MM.1S (cell line): ENCODE measurements at regions not wholly inside any gene's neighbourhood (a gene's known extent, or its start where the extent isn't known, plus 50 kb on each side); places are given as distances from the start of the nearest gene placed in this dataset.

ENCODE experiments used
- EZH2phosphoT487 ChIP-seq: fragments of 300-600 bp; sonication (generic); IDR thresholded peaks from 2 replicates; pipeline ENCODE4 v1.6.1; 2018; ENCODE audit warnings: antibody characterized with exemption, low read length
- TF ChIP-seq, protein P1 (sequence below): fragments of 300-600 bp; sonication (generic); IDR thresholded peaks from 2 replicates; pipeline ENCODE4 v1.5.1; 2016; ENCODE audit warnings: antibody characterized with exemption, low read length, mixed read lengths

DNA sequence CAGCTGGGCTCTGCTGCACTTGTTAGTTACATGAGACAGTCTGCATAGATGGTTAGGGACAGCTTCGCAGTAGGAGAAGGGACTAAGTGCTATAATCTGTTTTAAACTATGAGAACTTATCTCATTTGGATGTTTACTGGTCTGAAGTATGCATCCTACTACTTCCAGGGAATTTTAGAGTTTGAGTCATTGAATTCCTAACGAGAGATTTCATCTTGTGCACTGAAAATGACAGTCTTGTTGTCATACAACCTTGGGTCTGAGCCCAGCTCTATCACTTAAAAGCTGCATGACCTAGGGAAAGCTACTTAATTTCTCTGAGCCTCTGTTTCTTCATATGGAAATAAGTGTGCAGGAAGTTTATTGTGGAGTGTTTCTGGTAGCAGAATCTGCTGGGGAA lies 78.4 kb downstream of the TRIM43 start:
- TF ChIP-seq, protein P1, sequence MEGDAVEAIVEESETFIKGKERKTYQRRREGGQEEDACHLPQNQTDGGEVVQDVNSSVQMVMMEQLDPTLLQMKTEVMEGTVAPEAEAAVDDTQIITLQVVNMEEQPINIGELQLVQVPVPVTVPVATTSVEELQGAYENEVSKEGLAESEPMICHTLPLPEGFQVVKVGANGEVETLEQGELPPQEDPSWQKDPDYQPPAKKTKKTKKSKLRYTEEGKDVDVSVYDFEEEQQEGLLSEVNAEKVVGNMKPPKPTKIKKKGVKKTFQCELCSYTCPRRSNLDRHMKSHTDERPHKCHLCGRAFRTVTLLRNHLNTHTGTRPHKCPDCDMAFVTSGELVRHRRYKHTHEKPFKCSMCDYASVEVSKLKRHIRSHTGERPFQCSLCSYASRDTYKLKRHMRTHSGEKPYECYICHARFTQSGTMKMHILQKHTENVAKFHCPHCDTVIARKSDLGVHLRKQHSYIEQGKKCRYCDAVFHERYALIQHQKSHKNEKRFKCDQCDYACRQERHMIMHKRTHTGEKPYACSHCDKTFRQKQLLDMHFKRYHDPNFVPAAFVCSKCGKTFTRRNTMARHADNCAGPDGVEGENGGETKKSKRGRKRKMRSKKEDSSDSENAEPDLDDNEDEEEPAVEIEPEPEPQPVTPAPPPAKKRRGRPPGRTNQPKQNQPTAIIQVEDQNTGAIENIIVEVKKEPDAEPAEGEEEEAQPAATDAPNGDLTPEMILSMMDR: no peak
- TF ChIP-seq EZH2phosphoT487: no peak
